ENCODE measurements at regions not wholly inside any gene's neighbourhood (a gene's known extent, or its start where the extent isn't known, plus 50 kb on each side); places are given as distances from the start of the nearest gene placed in this dataset.

- no peak overlapping the region for H3K4me3 ChIP-seq (ENCODE audit: control insufficient read depth, low read depth, low read length)
- DNase-seq (ENCODE audit: low read depth) = peak; percentile 91
- peak; percentile 8 for TF ChIP-seq CTCF (IDR thresholded peaks at IDR 0.05; ENCODE audit: control insufficient read depth, insufficient read depth, low read depth, low read length, missing control alignments)
These were observed 129.0 kb upstream of the MED13L start for GRCh38 chr12:116406529-116406928.

GRCh38 chr12:116408489-116409250, 131.2 kb upstream of the MED13L start:
- no peak overlapping the region for H3K4me3 ChIP-seq (ENCODE audit: control insufficient read depth, low read depth, low read length)
- no peak for TF ChIP-seq CTCF (IDR thresholded peaks at IDR 0.05; ENCODE audit: control insufficient read depth, insufficient read depth, low read depth, low read length, missing control alignments)
- no peak for DNase-seq (ENCODE audit: low read depth)

GRCh38 chr12:116411977-116412376, 134.5 kb upstream of the MED13L start:
- DNase-seq (ENCODE audit: low read depth) = no peak
- H3K4me3 ChIP-seq (ENCODE audit: control insufficient read depth, low read depth, low read length) = no peak overlapping the region
- no peak for TF ChIP-seq CTCF (IDR thresholded peaks at IDR 0.05; ENCODE audit: control insufficient read depth, insufficient read depth, low read depth, low read length, missing control alignments)

GRCh38 chr12:116414891-116415290, 137.4 kb upstream of the MED13L start:
- no peak for DNase-seq (ENCODE audit: low read depth)
- no peak overlapping the region for H3K4me3 ChIP-seq (ENCODE audit: control insufficient read depth, low read depth, low read length)
- TF ChIP-seq CTCF (IDR thresholded peaks at IDR 0.05; ENCODE audit: control insufficient read depth, insufficient read depth, low read depth, low read length, missing control alignments) = no peak

GRCh38 chr12:116415408-116416108, 138.1 kb upstream of the MED13L start:
- H3K4me3 ChIP-seq (ENCODE audit: control insufficient read depth, low read depth, low read length) = no peak overlapping the region
- TF ChIP-seq CTCF (IDR thresholded peaks at IDR 0.05; ENCODE audit: control insufficient read depth, insufficient read depth, low read depth, low read length, missing control alignments) = no peak
- DNase-seq (ENCODE audit: low read depth) = no peak

GRCh38 chr12:116416166-116416565, 138.7 kb upstream of the MED13L start:
- H3K4me3 ChIP-seq (ENCODE audit: control insufficient read depth, low read depth, low read length) = no peak overlapping the region
- DNase-seq (ENCODE audit: low read depth) = no peak
- no peak for TF ChIP-seq CTCF (IDR thresholded peaks at IDR 0.05; ENCODE audit: control insufficient read depth, insufficient read depth, low read depth, low read length, missing control alignments)

Measured in AG09309 (cell line).